SW480 (cell line): ENCODE measurements at regions not wholly inside any gene's neighbourhood (a gene's known extent, or its start where the extent isn't known, plus 50 kb on each side); places are given as distances from the start of the nearest gene placed in this dataset.
"Not testable (repeated sequence)": the region's sequence is repeated elsewhere in the genome, so short reads cannot be mapped to it uniquely, and the experiment has no call there.

Source experiments
- DNase-seq: peaks from one replicate; pipeline ENCODE4 v3.0.0-alpha.2; 2016; ENCODE audit warnings: low spot score

GRCh38 chr7:150107283-150107682 lies 215.9 kb upstream of the LRRC61 start:
- not testable (repeated sequence) for DNase-seq

DNA sequence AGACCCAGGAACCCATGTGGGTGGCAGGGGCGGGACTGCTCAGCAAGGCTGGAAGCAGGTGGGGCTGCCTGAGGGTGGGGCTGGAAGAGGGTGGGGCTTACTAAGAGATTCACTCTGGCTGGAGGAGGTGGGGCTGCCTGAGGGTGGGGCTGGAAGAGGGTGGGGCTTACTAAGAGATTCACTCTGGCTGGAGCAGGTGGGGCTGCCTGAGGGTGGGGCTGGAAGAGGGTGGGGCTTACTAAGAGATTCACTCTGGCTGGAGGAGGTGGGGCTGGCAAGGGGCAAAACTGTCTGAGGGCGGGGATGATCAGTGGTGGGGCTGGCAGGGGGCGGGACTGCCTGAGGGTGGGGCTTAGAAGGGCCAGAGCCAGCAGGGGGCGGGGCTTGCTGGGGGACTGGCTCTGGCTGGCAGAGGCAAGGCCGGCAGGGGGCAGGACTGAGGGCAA lies 212.8 kb upstream of the LRRC61 start:
- DNase-seq: peak; percentile 92

DNA sequence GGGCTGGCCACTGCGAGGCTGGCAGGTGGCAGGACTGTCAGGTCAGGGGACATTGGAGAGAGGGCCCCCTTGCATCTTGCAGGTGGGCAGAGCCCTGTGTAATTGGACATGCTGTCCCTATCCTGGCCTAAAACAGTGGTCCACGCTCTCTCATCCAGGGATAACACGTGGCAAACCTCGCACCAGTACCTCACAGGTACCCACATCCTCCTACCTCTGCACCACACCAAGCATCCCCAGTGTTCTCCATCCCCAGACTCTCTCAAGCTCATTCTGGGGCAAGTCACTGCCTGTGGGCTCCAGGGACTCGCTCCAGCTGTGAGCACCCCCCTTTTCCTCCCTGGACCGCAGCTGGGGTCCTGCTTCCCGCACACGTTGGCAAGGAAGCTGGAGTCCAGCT lies 212.3 kb upstream of the LRRC61 start:
- not testable (repeated sequence) for DNase-seq

- not testable (repeated sequence) for DNase-seq
Measured at GRCh38 chr7:150111373-150112139, 211.6 kb upstream of the LRRC61 start.

DNA sequence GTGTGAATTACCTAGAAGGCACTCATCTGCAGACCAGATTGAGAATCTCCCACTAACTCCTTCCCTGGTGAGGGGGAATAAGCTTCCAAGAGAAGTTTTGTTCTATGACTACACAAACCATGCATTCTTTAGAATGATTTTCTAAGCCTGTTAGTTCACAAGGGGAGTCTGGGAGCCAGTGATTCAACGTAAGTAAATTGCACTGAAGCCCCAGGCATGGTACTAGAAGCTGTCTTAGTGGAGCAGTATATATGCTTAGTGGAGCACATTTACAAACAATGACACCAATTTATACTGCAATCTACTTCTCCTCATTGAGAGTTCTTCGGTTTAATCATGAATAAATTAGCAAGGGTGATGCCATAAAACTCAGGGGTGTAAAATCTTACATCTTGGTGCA lies 209.9 kb upstream of the LRRC61 start:
- DNase-seq: not testable (repeated sequence)

- not testable (repeated sequence) for DNase-seq
Measured at GRCh38 chr7:150114591-150114990, 208.6 kb upstream of the LRRC61 start.

DNA sequence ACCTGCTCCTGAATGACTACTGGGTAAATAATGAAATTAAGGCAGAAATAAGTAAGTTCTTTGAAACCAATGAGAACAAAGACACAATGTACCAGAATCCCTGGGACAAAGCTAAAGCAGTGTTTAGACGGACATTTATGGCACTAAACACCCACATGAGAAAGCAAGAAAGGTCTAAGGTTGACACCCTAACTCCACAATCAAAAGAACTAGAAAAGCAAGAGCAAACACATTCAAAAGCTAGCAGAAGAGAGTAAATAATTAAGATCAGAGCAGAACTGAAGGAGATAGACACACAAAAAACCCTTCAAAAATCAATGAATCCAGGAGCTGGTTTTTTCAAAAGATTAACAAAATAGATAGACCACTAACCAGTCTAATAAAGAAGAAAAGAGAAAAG lies 203.2 kb upstream of the LRRC61 start:
- not testable (repeated sequence) for DNase-seq

DNA sequence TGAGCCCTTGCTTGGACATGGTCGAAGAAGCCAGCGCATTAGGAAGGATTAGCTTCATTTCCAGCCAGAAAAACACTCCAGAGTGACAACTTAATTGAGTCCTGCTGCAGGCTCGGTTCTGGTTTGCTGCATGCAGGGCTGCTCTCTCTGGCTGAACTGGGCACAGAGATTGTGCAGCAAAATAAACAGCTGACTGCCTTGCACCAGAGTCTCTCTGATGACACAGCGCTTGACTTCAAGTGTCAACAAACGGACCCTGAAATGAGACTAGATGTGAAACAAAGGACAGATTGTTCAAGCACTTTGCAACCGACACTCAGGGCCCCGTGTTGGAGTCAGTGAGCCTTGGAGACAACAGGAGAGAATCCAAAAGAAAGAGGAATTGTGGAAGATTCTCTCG lies 197.3 kb upstream of the LRRC61 start:
- DNase-seq: not testable (repeated sequence)

DNA sequence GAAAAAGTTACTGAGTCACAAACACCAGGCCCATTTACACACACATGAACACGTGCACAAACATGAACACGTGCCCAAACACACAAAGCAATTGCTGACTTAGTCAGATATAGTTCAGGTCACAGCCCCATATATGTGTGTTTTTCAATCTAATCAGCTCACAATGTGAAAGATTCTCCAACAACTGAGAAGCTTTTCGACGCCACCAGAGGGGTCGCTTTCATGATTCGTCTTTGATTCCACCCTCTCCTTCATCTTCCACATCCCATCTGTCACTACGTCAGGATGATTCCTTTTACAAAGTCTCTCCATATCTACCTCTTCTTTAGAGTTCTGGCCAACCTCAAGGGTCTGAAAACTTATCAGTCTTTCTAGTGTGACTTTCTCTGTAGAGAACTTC lies 188.7 kb upstream of the LRRC61 start:
- DNase-seq: not testable (repeated sequence)

- not testable (repeated sequence) for DNase-seq
Measured at GRCh38 chr7:150135620-150136190, 187.4 kb upstream of the LRRC61 start.

- DNase-seq: not testable (repeated sequence)
Measured at GRCh38 chr7:150139840-150140239, 183.3 kb upstream of the LRRC61 start.

GRCh38 chr7:150141525-150142345 lies 181.4 kb upstream of the LRRC61 start:
- DNase-seq: not testable (repeated sequence)

DNA sequence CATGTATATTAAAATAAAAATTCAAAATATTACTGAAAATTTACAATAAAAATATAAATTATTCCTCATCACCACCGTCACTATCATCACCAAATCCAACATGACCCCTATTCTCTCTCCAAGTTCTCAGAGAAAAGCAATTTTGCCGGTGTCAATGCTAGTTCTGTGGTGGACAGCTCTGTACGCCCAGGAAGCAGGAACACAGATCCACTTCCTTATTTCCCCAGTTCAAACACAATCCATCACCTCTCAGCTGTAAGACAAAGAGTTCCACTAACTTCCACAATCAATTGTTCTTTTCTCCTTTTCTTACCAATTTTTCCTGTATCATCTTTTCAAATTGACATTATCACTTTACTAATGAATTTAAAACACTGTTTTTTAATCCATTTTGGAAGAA lies 177.0 kb upstream of the LRRC61 start:
- DNase-seq: not testable (repeated sequence)

- not testable (repeated sequence) for DNase-seq
Measured at GRCh38 chr7:150147524-150147923, 175.6 kb upstream of the LRRC61 start.

DNA sequence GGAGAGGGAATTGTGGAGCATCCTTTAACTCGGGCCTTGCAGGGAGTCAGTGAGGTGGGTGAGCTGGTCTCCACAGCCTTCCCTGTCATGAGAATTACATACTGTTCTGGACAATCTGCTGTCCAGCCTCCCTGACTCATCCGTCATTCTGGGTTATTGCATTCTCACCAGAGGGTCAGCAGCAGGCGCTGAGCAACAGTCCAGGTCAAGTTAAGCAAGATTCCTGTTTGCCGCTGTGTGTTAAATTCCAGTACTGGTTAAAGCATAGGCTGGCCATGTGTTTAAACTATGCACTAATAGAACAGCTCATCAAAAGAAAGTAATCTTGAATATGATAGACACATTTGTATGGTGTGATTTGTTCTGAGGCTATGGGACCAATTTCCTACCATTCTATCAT lies 167.1 kb upstream of the LRRC61 start:
- not testable (repeated sequence) for DNase-seq

DNA sequence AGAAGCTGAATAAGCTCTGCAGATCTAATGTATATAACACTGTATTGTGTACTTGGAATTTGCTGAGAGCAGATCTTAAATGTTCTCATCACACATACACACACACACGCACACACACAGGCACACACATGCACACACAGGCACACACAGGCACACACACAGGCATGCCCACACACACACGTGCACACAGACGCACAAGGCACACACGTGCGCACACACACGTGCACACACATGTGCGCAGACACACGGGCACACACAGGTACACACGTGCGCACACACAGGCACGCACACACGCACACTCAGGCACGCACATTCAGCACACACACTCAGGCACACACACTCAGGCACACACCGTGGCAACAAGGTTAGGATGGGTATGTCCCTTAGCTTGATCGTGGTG lies 164.5 kb upstream of the LRRC61 start:
- DNase-seq: not testable (repeated sequence)

DNA sequence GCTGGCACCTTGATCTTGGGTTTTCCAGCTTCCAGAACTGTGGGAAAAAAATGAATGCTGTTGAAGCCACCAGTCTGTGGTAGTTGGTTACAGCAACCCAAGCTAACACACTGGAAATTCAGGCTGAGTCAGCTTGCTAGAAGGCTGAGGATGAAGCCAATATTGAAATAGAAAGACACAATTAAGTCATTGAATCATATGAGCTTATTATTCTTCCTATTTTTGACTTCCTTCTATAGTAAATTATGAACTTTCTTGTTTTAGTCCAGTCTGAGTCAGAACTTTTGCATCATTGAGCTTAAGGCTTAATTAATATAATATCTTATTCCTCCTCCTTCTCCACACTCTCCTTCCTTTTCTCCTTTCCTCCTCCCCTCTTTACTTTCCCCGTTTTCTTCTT lies 153.6 kb upstream of the LRRC61 start:
- not testable (repeated sequence) for DNase-seq

DNA sequence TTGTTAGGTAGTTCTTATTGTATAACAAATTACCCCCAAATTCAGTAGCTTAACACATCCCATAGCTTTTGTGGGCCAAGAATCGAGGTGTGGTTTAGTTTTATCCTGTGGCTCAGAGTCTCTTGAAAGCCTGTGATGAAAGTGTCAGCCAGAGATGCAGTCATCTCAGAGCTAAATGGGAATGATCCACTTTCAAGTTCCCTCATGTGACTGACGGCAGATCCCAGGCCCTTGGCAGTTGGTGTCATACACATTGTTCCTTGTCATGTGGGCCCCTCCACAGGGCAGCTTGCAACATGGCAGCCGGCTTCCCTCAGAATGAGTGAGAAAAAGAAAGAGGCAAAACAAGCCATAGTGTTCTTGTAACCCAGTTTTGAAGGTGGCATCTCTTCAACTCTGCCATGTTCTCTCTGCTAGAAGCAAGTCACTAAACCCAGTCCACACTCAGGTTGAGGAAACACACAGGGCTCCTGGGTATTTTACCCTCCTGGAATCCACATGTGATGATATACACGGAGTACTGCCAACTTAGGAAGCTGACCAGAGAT lies 153.1 kb upstream of the LRRC61 start:
- DNase-seq: not testable (repeated sequence)

- DNase-seq: not testable (repeated sequence)
Measured at GRCh38 chr7:150183602-150184001, 139.6 kb upstream of the LRRC61 start.

DNA sequence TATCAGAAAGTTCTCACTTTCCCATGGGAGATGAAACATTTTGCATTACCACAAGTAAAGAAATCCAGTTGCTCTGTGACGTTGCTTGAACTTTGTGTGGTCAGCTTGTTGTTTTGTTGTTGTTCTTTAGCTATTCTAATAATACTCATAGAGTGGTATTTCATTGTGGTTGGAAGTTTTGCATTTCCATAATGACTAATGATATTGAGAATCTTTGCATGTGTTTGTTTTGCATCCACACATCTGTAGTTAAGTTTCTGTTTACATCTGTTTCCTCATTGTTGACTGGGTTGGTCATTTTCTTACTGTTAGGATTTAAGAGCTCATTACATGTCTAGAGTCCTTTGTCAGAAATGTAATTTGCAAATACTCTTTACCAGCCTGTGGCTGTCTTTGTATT lies 133.2 kb upstream of the LRRC61 start:
- DNase-seq: peak; percentile 51

- DNase-seq: not testable (repeated sequence)
Measured at GRCh38 chr7:150192541-150192940, 130.6 kb upstream of the LRRC61 start.

GRCh38 chr7:150193866-150194265 lies 129.3 kb upstream of the LRRC61 start:
- DNase-seq: not testable (repeated sequence)
